ENCODE measurements at regions not wholly inside any gene's neighbourhood (a gene's known extent, or its start where the extent isn't known, plus 50 kb on each side); places are given as distances from the start of the nearest gene placed in this dataset.

DNA sequence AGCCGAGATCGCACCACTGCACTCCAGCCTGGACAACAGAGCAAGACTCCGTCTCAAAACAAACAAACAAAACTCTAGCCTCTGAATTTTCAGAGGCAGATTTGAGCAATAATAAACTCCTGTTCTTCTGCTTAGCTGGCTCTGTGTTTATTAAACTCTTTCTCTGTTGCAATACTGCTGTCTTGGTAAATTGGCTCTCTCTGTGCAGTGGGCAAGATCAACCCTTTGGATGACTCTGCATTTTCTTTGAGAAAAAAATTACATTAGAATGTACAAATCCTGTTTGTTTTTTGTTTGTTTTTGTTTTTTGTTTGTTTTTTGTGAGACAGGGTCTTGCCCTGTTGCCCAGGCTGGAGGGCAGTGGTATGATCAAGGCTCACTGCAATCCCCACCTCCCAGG, 75.8 kb upstream of the RPH3AL start (continued):
- TF ChIP-seq, protein P1, sequence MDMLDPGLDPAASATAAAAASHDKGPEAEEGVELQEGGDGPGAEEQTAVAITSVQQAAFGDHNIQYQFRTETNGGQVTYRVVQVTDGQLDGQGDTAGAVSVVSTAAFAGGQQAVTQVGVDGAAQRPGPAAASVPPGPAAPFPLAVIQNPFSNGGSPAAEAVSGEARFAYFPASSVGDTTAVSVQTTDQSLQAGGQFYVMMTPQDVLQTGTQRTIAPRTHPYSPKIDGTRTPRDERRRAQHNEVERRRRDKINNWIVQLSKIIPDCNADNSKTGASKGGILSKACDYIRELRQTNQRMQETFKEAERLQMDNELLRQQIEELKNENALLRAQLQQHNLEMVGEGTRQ (IDR thresholded peaks at IDR 0.05; ENCODE audit: borderline replicate concordance, low read depth, low read length): no peak
- TF ChIP-seq NRF1 (IDR thresholded peaks at IDR 0.05; ENCODE audit: low read depth, low read length): no peak
- TF ChIP-seq RXRA (IDR thresholded peaks at IDR 0.05; ENCODE audit: borderline replicate concordance, low read depth): no peak

DNA sequence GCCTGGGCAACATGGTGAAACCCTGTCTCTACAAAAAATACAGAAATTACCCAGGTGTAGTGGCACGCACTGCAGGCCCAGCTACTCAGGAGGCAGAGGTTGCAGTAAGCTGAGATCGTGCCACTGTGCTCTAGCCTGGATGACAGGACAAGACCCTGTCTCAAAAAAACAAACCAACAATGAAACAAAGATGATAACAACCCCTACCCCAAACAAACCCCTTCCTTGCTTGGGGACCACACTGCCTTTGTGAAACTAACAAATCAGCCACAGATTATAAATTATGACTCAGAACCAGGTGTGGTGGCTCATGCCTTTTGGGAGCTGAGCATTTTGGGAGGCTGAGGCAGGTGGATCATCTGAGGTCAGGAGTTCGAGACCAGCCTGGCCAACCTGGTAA, 75.3 kb upstream of the RPH3AL start:
- CTCF ChIA-PET: interaction anchor here (0.9 to 3.9 kb wide), 2 partner anchors 11 to 16 kb away, joined by 3 to 19 read pairs; no protein-coding TSS in a partner anchor
- Histone ChIP-seq H3K27me3 (ENCODE audit: insufficient read depth) (no peaks in the 10 kb centered on the region), H3K36me3 (replicated peaks in 1 of 2; ENCODE audit: control insufficient read depth in 1 of 2, insufficient read depth in 2 of 2, low read length in 1 of 2) (no peaks in the 10 kb centered on the region)

DNA sequence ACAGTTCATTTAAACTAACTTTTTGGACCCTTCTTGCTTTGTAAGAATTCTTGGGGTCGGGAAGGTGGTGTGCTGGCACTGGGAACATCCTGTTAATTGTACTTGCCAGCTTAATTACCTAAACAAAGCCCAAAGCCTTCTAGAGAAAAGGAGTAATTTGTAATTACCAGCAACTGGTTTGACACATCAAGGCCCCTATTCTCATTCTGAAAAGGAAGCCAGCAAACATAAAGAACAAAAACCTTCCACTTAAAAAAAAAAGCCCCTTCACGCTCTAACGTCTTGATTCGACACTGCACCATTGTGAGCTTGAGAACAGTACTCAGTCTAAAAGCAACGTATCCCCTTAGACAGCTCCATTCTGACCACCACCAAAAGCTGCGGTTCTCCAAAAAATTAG, 74.7 kb upstream of the RPH3AL start:
- Histone ChIP-seq H3K27ac (ENCODE audit: low read depth in 2 of 2, low read length in 1 of 2) (no peak overlapping the region), H2AFZ (ENCODE audit: low read depth) (no peak overlapping the region), H3K9me2 (no peaks in the 10 kb centered on the region), H3K36me3 (replicated peaks in 1 of 2; ENCODE audit: control insufficient read depth in 1 of 2, insufficient read depth in 2 of 2, low read length in 1 of 2) (no peaks in the 10 kb centered on the region), H3K79me2 (ENCODE audit: insufficient read depth) (no peaks in the 10 kb centered on the region), H3K4me2 (no peak overlapping the region), H3K27me3 (ENCODE audit: insufficient read depth) (no peaks in the 10 kb centered on the region), H3K9ac (no peak overlapping the region), H3F3A (replicated peaks; ENCODE audit: insufficient read depth) (no peaks in the 10 kb centered on the region), H4K20me1 (ENCODE audit: insufficient read depth) (no peaks in the 10 kb centered on the region), H3K4me1 (ENCODE audit: control insufficient read depth in 1 of 2, insufficient read depth in 2 of 2, low read depth in 1 of 2, low read length in 1 of 2) (no peaks in the 10 kb centered on the region), H3K4me3 (ENCODE audit: low read depth in 2 of 2, low read length in 1 of 2) (no peak overlapping the region), H3K9me3 (0 out of 2 replicates have a peak, but pooled peaks cover 8% of the 10 kb centered on the region)
- ChIA-PET CTCF (interaction anchor here (0.9 to 3.9 kb wide), 2 partner anchors 12 to 15 kb away, joined by 3 to 19 read pairs; no protein-coding TSS in a partner anchor), POLR2A (no interaction called here)
- no peak for TF ChIP-seq ELF1 (IDR thresholded peaks at IDR 0.05)
- WGBS (ENCODE audit: low lambda C conversion rate): 71% methylated on average over 6 of the region's 6 CpGs
- no peak for DNase-seq

More for the DNA sequence above, 75.3 kb upstream of the RPH3AL start:
- no peaks in the 10 kb centered on the region for H3K4me1 ChIP-seq (ENCODE audit: control insufficient read depth in 1 of 2, insufficient read depth in 2 of 2, low read depth in 1 of 2, low read length in 1 of 2)
- no peaks in the 10 kb centered on the region for H3K79me2 ChIP-seq (ENCODE audit: insufficient read depth)
- 0 out of 2 replicates have a peak, but pooled peaks cover 8% of the 10 kb centered on the region for H3K9me3 ChIP-seq
- H3K27ac ChIP-seq (ENCODE audit: low read depth in 2 of 2, low read length in 1 of 2): no peak overlapping the region
- no peaks in the 10 kb centered on the region for H3K9me2 ChIP-seq
- no peak overlapping the region for H3K9ac ChIP-seq
- no peak overlapping the region for H3K4me3 ChIP-seq (ENCODE audit: low read depth in 2 of 2, low read length in 1 of 2)
- H3K4me2 ChIP-seq: no peak overlapping the region
- H3F3A ChIP-seq (replicated peaks; ENCODE audit: insufficient read depth): no peaks in the 10 kb centered on the region
- no peak for DNase-seq
- TF ChIP-seq GATA2 (CRISPR knock-in tag; IDR thresholded peaks at IDR 0.05) (no peak), NRF1 (IDR thresholded peaks at IDR 0.05; ENCODE audit: low read depth, low read length) (no peak)
- TF ChIP-seq, protein P2, sequence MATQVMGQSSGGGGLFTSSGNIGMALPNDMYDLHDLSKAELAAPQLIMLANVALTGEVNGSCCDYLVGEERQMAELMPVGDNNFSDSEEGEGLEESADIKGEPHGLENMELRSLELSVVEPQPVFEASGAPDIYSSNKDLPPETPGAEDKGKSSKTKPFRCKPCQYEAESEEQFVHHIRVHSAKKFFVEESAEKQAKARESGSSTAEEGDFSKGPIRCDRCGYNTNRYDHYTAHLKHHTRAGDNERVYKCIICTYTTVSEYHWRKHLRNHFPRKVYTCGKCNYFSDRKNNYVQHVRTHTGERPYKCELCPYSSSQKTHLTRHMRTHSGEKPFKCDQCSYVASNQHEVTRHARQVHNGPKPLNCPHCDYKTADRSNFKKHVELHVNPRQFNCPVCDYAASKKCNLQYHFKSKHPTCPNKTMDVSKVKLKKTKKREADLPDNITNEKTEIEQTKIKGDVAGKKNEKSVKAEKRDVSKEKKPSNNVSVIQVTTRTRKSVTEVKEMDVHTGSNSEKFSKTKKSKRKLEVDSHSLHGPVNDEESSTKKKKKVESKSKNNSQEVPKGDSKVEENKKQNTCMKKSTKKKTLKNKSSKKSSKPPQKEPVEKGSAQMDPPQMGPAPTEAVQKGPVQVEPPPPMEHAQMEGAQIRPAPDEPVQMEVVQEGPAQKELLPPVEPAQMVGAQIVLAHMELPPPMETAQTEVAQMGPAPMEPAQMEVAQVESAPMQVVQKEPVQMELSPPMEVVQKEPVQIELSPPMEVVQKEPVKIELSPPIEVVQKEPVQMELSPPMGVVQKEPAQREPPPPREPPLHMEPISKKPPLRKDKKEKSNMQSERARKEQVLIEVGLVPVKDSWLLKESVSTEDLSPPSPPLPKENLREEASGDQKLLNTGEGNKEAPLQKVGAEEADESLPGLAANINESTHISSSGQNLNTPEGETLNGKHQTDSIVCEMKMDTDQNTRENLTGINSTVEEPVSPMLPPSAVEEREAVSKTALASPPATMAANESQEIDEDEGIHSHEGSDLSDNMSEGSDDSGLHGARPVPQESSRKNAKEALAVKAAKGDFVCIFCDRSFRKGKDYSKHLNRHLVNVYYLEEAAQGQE (IDR thresholded peaks at IDR 0.05; ENCODE audit: low read depth, low read length): no peak
- H2AFZ ChIP-seq (ENCODE audit: low read depth): no peak overlapping the region
- H4K20me1 ChIP-seq (ENCODE audit: insufficient read depth): no peaks in the 10 kb centered on the region
- 79% methylated on average over 3 of the region's 3 CpGs for WGBS (ENCODE audit: low lambda C conversion rate)
- POLR2A ChIA-PET: no interaction called here

Data from SK-N-SH (cell line).